ENCODE measurements at regions not wholly inside any gene's neighbourhood (a gene's known extent, or its start where the extent isn't known, plus 50 kb on each side); places are given as distances from the start of the nearest gene placed in this dataset.

DNA sequence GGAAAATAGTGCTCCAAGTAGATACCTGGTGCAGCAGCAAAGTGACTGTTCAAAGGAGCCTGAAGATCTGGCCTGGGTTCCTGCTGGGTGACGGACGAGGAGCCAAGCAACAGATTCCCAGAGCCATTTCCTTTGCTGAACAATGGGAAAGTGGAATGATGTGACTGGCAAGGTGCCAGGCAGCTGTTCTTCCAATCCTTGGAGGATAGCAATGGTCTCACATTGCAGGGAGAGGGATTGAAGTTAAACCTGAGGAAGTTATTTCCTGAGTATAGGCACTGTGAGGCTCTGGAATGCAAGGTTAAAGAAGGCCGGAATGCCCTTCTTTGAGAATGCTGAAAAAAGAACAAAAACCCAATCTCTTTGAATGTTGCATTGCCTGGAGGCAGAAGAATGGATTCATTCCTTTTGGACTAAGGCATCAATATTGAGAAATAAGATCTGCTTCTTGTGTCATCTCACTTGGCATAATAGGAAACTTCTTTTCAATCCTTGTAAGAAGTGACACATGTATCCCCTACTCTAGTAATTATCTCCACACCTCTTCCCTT lies 223.8 kb downstream of the BLID start:
- CTCF ChIA-PET (ENCODE audit: partially characterized antibody), result no interaction called here
- no peak overlapping the region for H3K4me3 ChIP-seq (ENCODE audit: low read length in 2 of 2)
- intact Hi-C loops (cut with micrococcal nuclease), result no loop called here
- no peaks in the 10 kb centered on the region for H3K27me3 ChIP-seq (ENCODE audit: insufficient read depth, low read length)
- H3K4me1 Mint-ChIP-seq, result no peaks in the 10 kb centered on the region
- H3K4me1 ChIP-seq (ENCODE audit: insufficient read depth, low read length), result no peaks in the 10 kb centered on the region
- H3K27ac Mint-ChIP-seq, result no peak overlapping the region
- H3K9me3 Mint-ChIP-seq, result peaks cover 0 to 5% (median 0%) of the 10 kb centered on the region in 8 donors
- H3K36me3 Mint-ChIP-seq, result peaks cover 0 to 4% of the 10 kb centered on the region in 2 donors
- H3K27me3 Mint-ChIP-seq, result no peaks in the 10 kb centered on the region
- H3K27ac ChIP-seq (ENCODE audit: low read depth, low read length), result no peak overlapping the region
- no peaks in the 10 kb centered on the region for H3K36me3 ChIP-seq (ENCODE audit: insufficient read depth, low read length)
- DNase-seq, result no peak
- H3K4me3 Mint-ChIP-seq, result no peak overlapping the region
- no peaks in the 10 kb centered on the region for H3K9me3 ChIP-seq (ENCODE audit: control insufficient read depth in 1 of 2, low read length in 2 of 2)
- POLR2A ChIA-PET (ENCODE audit: partially characterized antibody), result no interaction called here

DNA sequence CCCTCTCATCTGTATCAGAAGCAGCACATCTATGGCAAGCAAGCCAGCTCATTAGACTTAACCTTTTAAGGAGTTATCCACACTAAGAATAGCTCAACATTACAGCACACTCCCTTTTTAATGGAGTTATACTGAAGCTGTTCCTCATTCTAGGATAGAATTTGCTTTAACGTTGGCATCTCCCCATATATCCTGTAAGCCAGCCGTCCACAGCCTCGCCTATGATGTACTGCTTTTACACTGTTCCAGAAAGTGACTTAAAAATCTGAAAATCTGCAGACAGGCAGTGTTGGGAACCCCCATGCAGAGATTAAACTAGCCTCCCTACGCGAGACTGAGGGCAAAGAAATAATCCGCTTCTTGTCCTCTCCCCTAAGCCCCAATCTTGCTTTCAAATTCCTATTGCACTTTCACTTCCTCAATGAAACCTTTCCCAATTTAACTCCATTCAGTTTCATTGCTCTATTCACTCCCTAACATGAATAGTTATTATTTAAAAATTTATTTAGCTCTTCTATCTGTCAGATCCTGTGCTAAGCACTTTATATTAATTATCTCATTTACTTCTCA lies 225.0 kb downstream of the BLID start:
- no peak overlapping the region for H3K4me3 Mint-ChIP-seq
- H3K4me3 ChIP-seq (ENCODE audit: low read length in 2 of 2), result no peak overlapping the region
- H3K4me1 ChIP-seq (ENCODE audit: insufficient read depth, low read length), result no peaks in the 10 kb centered on the region
- intact Hi-C loops (cut with micrococcal nuclease), result no loop called here
- DNase-seq, result no peak
- ChIA-PET POLR2A (ENCODE audit: partially characterized antibody) (no interaction called here), CTCF (ENCODE audit: partially characterized antibody) (no interaction called here)
- no peaks in the 10 kb centered on the region for H3K27me3 Mint-ChIP-seq
- no peaks in the 10 kb centered on the region for H3K27me3 ChIP-seq (ENCODE audit: insufficient read depth, low read length)
- no peaks in the 10 kb centered on the region for H3K9me3 ChIP-seq (ENCODE audit: control insufficient read depth in 1 of 2, low read length in 2 of 2)
- no peak overlapping the region for H3K27ac ChIP-seq (ENCODE audit: low read depth, low read length)
- no peaks in the 10 kb centered on the region for H3K36me3 ChIP-seq (ENCODE audit: insufficient read depth, low read length)
- no peaks in the 10 kb centered on the region for H3K4me1 Mint-ChIP-seq
- H3K9me3 Mint-ChIP-seq, result peaks cover 0 to 5% (median 0%) of the 10 kb centered on the region in 8 donors
- no peak overlapping the region for H3K27ac Mint-ChIP-seq
- H3K36me3 Mint-ChIP-seq, result peaks cover 0 to 4% of the 10 kb centered on the region in 2 donors

DNA sequence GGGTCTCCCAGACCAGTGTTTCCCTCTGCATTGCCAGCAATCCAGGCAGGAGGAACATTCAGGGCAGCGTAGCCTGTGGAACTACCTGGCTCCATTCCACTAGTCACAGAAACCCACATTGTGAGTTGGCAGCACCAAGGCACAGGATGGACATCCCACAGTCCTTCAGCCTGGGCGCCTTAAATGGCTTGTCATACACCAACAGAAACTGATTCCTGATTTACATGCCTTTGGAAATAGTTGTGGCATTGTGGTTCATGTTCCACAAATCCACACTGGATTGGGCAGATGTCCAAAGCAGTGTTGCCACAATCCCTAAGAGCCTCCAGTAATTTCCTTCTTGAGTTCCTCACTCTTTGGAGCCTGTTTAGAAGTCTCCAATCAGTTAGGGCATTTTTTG lies 225.6 kb downstream of the BLID start:
- Histone ChIP-seq H3K9me3 (ENCODE audit: control insufficient read depth in 1 of 2, low read length in 2 of 2) (no peaks in the 10 kb centered on the region), H3K36me3 (ENCODE audit: insufficient read depth, low read length) (no peaks in the 10 kb centered on the region), H3K27ac (ENCODE audit: low read depth, low read length) (no peak overlapping the region), H3K27me3 (ENCODE audit: insufficient read depth, low read length) (no peaks in the 10 kb centered on the region), H3K4me3 (ENCODE audit: low read length in 2 of 2) (no peak overlapping the region), H3K4me1 (ENCODE audit: insufficient read depth, low read length) (no peaks in the 10 kb centered on the region)
- no peak for DNase-seq
- Mint-ChIP-seq H3K27ac (no peak overlapping the region), H3K27me3 (no peaks in the 10 kb centered on the region), H3K36me3 (peaks cover 0 to 4% of the 10 kb centered on the region in 2 donors), H3K4me3 (no peak overlapping the region), H3K9me3 (peaks cover 0 to 5% (median 0%) of the 10 kb centered on the region in 8 donors), H3K4me1 (no peaks in the 10 kb centered on the region)
- intact Hi-C loops (cut with micrococcal nuclease), result no loop called here
- CTCF ChIA-PET (ENCODE audit: partially characterized antibody), result no interaction called here
- POLR2A ChIA-PET (ENCODE audit: partially characterized antibody), result no interaction called here

DNA sequence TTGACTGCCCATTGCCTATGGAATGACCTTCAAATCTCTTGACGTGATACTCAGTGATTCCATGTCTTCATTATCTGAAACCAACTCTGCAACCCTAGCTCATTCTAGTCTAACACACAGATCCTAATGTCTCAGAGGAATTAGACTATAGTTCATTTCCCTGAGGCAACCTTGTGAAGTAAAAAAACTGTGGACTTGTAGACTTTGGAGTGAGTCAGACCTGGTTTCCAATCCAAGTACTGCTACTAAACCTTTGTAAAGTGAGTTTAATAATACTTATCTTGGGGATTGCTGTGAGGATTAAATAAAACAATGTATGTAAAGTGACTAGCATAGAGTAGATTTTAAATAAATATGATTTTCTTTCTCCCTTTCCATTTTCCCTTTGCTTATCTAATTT lies 226.1 kb downstream of the BLID start:
- Mint-ChIP-seq H3K9me3 (peaks cover 0 to 5% (median 0%) of the 10 kb centered on the region in 8 donors), H3K4me1 (no peaks in the 10 kb centered on the region), H3K27me3 (no peaks in the 10 kb centered on the region), H3K36me3 (peaks cover 0 to 4% of the 10 kb centered on the region in 2 donors), H3K27ac (no peak overlapping the region), H3K4me3 (no peak overlapping the region)
- Histone ChIP-seq H3K27me3 (ENCODE audit: insufficient read depth, low read length) (no peaks in the 10 kb centered on the region), H3K36me3 (ENCODE audit: insufficient read depth, low read length) (no peaks in the 10 kb centered on the region), H3K27ac (ENCODE audit: low read depth, low read length) (no peak overlapping the region), H3K9me3 (ENCODE audit: control insufficient read depth in 1 of 2, low read length in 2 of 2) (no peaks in the 10 kb centered on the region), H3K4me1 (ENCODE audit: insufficient read depth, low read length) (no peaks in the 10 kb centered on the region), H3K4me3 (ENCODE audit: low read length in 2 of 2) (no peak overlapping the region)
- intact Hi-C loops (cut with micrococcal nuclease), result no loop called here
- no peak for DNase-seq
- POLR2A ChIA-PET (ENCODE audit: partially characterized antibody), result no interaction called here
- CTCF ChIA-PET (ENCODE audit: partially characterized antibody), result no interaction called here

DNA sequence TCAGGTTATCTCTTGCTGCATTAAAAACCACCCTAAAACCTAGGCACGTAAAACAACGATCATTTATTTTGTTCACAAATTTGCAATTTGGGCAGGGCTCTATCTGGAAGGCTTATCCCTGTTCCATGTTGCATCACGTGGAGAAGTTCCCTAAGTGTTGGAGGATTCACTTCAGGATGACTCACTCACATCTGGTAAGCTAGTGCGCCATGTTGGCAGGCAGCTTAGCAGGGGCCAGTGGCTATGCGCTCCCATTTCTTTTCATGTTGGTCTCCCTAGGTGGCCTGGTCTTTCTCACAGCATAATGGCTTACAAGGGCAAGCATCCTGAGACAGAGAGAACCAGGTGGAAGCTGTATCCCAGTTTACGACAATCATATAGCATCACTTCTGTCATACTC lies 226.8 kb downstream of the BLID start:
- H3K27me3 Mint-ChIP-seq, result no peaks in the 10 kb centered on the region
- Histone ChIP-seq H3K4me1 (ENCODE audit: insufficient read depth, low read length) (no peaks in the 10 kb centered on the region), H3K9me3 (ENCODE audit: control insufficient read depth in 1 of 2, low read length in 2 of 2) (no peaks in the 10 kb centered on the region), H3K27ac (ENCODE audit: low read depth, low read length) (no peak overlapping the region), H3K36me3 (ENCODE audit: insufficient read depth, low read length) (no peaks in the 10 kb centered on the region), H3K27me3 (ENCODE audit: insufficient read depth, low read length) (no peaks in the 10 kb centered on the region), H3K4me3 (ENCODE audit: low read length in 2 of 2) (no peak overlapping the region)
- peaks cover 0 to 4% of the 10 kb centered on the region in 2 donors for H3K36me3 Mint-ChIP-seq
- DNase-seq, result no peak
- H3K27ac Mint-ChIP-seq, result no peak overlapping the region
- ChIA-PET CTCF (ENCODE audit: partially characterized antibody) (no interaction called here), POLR2A (ENCODE audit: partially characterized antibody) (no interaction called here)
- no peaks in the 10 kb centered on the region for H3K4me1 Mint-ChIP-seq
- no peak overlapping the region for H3K4me3 Mint-ChIP-seq
- intact Hi-C loops (cut with micrococcal nuclease), result no loop called here
- H3K9me3 Mint-ChIP-seq, result peaks cover 0 to 5% (median 0%) of the 10 kb centered on the region in 8 donors

DNA sequence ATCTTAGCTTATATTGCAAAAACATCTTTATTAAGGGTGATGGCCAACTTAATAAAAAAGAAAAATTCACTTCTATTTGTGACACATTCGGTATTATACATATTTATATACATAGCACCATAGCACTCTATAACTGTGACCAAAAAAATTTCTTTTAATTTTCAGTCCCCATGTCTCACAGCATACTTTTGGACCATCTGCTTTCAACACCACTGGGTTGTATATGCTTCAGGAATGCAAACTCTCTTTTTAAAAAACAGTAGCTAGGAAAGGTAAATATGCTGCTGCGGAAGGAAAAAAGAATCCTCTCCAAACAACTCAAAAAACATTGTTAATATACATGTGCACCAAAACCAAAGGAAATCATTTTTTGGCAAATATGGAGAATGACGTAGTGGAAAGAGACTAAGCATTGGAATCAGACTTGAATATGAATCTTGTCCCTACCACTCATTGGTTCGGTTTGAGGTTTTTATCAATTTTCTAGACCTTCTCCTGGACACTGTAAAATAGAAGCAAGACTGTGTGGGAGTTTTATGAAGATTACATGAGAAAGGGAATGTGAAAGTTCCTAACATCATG lies 227.9 kb downstream of the BLID start:
- intact Hi-C loops (cut with micrococcal nuclease), result no loop called here
- Mint-ChIP-seq H3K9me3 (peaks cover 0 to 4% (median 0%) of the 10 kb centered on the region in 8 donors), H3K27ac (no peak overlapping the region), H3K36me3 (no peaks in the 10 kb centered on the region), H3K4me3 (no peak overlapping the region), H3K27me3 (no peaks in the 10 kb centered on the region), H3K4me1 (no peaks in the 10 kb centered on the region)
- Histone ChIP-seq H3K27me3 (ENCODE audit: insufficient read depth, low read length) (no peaks in the 10 kb centered on the region), H3K4me3 (ENCODE audit: low read length in 2 of 2) (no peak overlapping the region), H3K9me3 (ENCODE audit: control insufficient read depth in 1 of 2, low read length in 2 of 2) (no peaks in the 10 kb centered on the region), H3K4me1 (ENCODE audit: insufficient read depth, low read length) (no peaks in the 10 kb centered on the region), H3K27ac (ENCODE audit: low read depth, low read length) (no peak overlapping the region), H3K36me3 (ENCODE audit: insufficient read depth, low read length) (no peaks in the 10 kb centered on the region)
- DNase-seq, result no peak
- ChIA-PET CTCF (ENCODE audit: partially characterized antibody) (no interaction called here), POLR2A (ENCODE audit: partially characterized antibody) (no interaction called here)

DNA sequence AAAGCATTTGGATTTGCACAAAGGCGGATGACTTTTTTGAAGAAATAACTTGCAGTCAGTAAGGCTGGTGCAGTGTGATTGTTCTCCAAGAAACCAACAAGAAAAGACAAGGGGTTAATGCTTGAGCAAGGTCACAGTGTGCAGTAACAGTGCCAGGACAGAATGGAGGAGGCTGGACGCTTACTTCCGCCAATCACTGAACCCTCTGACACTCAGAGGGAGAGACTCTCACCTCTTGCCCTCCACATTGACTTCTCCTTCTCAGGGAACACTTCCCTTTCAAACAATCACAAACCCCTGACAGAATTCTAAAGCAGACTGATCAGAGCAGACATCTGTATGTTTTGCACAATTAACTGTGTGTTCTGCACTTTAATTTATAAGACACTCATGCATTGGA lies 228.4 kb downstream of the BLID start:
- no peak overlapping the region for H3K27ac ChIP-seq (ENCODE audit: low read depth, low read length)
- intact Hi-C loops (cut with micrococcal nuclease), result no loop called here
- no peak overlapping the region for H3K4me3 Mint-ChIP-seq
- H3K4me3 ChIP-seq (ENCODE audit: low read length in 2 of 2), result no peak overlapping the region
- H3K27me3 ChIP-seq (ENCODE audit: insufficient read depth, low read length), result no peaks in the 10 kb centered on the region
- no peaks in the 10 kb centered on the region for H3K9me3 ChIP-seq (ENCODE audit: control insufficient read depth in 1 of 2, low read length in 2 of 2)
- H3K4me1 Mint-ChIP-seq, result no peaks in the 10 kb centered on the region
- no peak overlapping the region for H3K27ac Mint-ChIP-seq
- no peaks in the 10 kb centered on the region for H3K4me1 ChIP-seq (ENCODE audit: insufficient read depth, low read length)
- H3K36me3 Mint-ChIP-seq, result no peaks in the 10 kb centered on the region
- ChIA-PET CTCF (ENCODE audit: partially characterized antibody) (no interaction called here), POLR2A (ENCODE audit: partially characterized antibody) (no interaction called here)
- no peak for DNase-seq
- H3K36me3 ChIP-seq (ENCODE audit: insufficient read depth, low read length), result no peaks in the 10 kb centered on the region
- H3K27me3 Mint-ChIP-seq, result no peaks in the 10 kb centered on the region
- H3K9me3 Mint-ChIP-seq, result peaks cover 0 to 4% (median 0%) of the 10 kb centered on the region in 8 donors
